Cardiac fibroblast (primary cell): ENCODE measurements at regions not wholly inside any gene's neighbourhood (a gene's known extent, or its start where the extent isn't known, plus 50 kb on each side); places are given as distances from the start of the nearest gene placed in this dataset.

Experiments used
- DNase-seq, 2 donors: peaks; one replicate each; pipeline versions ENCODE4 v3.0.0 to v3.0.0-alpha.2; 2010; ENCODE audit warnings: low read depth in 2 of 2
- H3K4me3 ChIP-seq, 2 donors: replicated peaks in 1 of 2; 1 replicate in 1 of 2; 2 replicates in 1 of 2; pipeline ENCODE4 v1.5.1; 2011; ENCODE audit warnings: low read depth in 2 of 2, low read length in 2 of 2, mild to moderate bottlenecking in 2 of 2, moderate library complexity in 1 of 2
- CTCF ChIP-seq: IDR thresholded peaks from one replicate; pipeline ENCODE4 v1.5.1; 2011; ENCODE audit warnings: low read depth, mild to moderate bottlenecking, low read length, inconsistent platforms

DNA sequence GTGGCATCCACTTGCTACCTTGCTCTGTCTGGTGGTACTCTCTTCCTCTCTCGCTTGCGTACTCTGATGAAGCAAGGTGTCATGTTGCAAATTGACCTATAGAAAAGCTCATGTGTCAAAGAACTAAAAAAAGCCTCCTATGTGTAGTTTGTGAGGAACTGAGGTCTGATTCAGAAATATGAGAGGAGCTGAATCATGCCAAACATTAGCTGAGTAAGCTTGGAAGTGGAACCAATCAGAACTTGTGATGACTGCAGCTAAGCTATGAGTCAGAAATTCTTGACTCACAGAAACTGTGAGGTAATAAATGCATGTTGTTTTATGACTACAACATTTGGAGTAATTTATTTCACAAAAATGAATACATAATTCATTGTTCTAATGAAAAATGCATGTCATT, 2138.8 kb downstream of the PCDH7 start:
- no peak overlapping the region for H3K4me3 ChIP-seq
- peak; percentile 49 to 56 for DNase-seq
- TF ChIP-seq CTCF = no peak

DNA sequence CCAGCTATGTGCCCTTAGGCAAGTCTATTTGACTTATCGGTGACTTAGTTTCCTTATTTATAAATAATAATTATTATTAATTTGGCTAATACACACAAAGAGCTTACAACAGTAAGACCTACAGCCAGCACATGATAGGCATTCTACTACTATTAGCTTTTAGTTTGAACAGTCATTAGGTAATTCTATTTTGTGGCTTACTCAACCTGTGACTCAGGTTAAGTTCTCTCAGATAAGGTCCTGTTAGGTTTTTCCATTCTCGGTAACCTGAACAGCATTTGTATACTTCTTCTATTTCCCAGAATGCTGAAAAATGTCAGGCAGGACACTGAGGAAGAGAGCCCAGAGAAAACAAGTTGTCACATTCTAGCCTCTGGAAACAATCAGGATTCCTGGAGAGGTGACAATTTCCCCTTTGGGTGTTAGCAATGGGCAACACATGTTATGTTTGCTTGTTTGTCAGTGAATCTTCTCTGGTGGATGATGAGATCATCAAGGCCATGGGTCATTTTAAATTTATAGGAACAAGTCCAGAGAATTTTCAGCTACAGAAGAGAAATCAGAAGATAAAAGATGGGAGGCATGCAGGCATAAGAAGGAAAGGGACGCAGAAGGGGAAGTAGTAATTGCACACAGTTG, 2144.7 kb downstream of the PCDH7 start:
- no peak overlapping the region for H3K4me3 ChIP-seq
- no peak for DNase-seq
- no peak for TF ChIP-seq CTCF

DNA sequence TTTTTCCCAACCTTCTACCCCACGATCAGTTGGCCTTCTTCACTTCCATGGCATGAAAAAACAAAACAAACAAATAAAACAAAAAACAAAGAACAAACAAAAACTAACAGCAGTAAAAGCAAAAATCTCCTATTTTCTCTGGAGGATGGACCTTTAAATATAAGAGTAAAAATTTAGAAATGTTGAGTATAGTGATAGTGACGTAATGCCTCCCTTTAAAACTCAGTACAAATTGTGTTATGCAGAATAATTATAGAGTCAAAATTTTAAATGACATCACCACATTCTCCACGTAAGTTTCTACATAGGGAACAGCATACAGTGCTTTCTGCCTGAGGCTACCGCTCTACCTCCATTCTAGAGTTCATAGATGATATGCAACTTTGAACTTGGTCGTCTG, 2156.4 kb downstream of the PCDH7 start:
- no peak for DNase-seq

GRCh38 chr4:32879913-32880312, 2159.7 kb downstream of the PCDH7 start:
- no peak for DNase-seq
- no peak for TF ChIP-seq CTCF
- no peak overlapping the region for H3K4me3 ChIP-seq

More for the DNA sequence above, 2156.4 kb downstream of the PCDH7 start:
- no peak for TF ChIP-seq CTCF
- H3K4me3 ChIP-seq = no peak overlapping the region

- H3K4me3 ChIP-seq = no peak overlapping the region
- no peak for TF ChIP-seq CTCF
- peak in 1 of 2 donors; percentile 40 for DNase-seq
Measured at GRCh38 chr4:32884198-32884597, 2164.0 kb downstream of the PCDH7 start.

DNA sequence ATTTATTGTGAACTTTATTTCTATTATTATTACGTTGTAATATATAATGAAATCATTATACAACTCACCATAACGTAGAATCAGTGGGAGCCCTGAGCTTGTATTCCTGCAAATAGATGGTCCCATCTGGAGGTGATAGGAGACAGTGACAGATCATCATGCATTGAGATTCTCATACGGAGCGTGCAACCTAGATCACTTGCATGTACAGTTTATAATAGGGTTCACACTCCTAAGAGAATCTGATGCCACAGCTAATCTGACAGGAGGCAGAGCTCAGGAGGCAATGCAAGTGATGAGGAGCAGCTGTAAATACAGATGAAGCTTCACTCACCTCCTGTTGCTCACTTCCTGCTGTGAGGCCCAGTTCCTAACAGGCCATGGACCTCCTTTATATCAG, 2170.2 kb downstream of the PCDH7 start:
- no peak for DNase-seq
- no peak for TF ChIP-seq CTCF
- H3K4me3 ChIP-seq = no peak overlapping the region

GRCh38 chr4:32909053-32909452, 2188.9 kb downstream of the PCDH7 start:
- no peak for TF ChIP-seq CTCF
- no peak overlapping the region for H3K4me3 ChIP-seq
- no peak for DNase-seq
